Suprapubic skin (tissue), 4 donors: ENCODE measurements at regions not wholly inside any gene's neighbourhood (a gene's known extent, or its start where the extent isn't known, plus 50 kb on each side); places are given as distances from the start of the nearest gene placed in this dataset.

Experiments used
- DNase-seq, 2 donors: peaks; one replicate each; pipeline ENCODE4 v3.0.0-alpha.2; 2019; ENCODE audit warnings: low spot score in 2 of 2
- H3K27ac ChIP-seq: fragments of 200-600 bp; sonication (generic); one replicate; pipeline ENCODE4 v1.5.1; 2019
- H3K27me3 ChIP-seq: fragments of 200-600 bp; sonication (generic); one replicate; pipeline ENCODE4 v1.5.1; 2019
- H3K36me3 ChIP-seq: fragments of 200-600 bp; sonication (generic); one replicate; pipeline ENCODE4 v1.5.1; 2019
- H3K4me1 ChIP-seq: fragments of 200-600 bp; sonication (generic); one replicate; pipeline ENCODE4 v1.5.1; 2019
- H3K4me3 ChIP-seq: fragments of 200-600 bp; sonication (generic); one replicate; pipeline ENCODE4 v1.5.1; 2019; ENCODE audit warnings: mild to moderate bottlenecking
- H3K9me3 ChIP-seq: fragments of 200-600 bp; sonication (generic); one replicate; pipeline ENCODE4 v1.5.1; 2019
- CTCF ChIP-seq, 2 donors: fragments of 200-600 bp in 1 of 2; fragments of 450-650 bp in 1 of 2; sonication (generic) in 1 of 2; IDR thresholded peaks; one replicate each; pipeline ENCODE4 v1.5.1; 2016 to 2019; ENCODE audit warnings: antibody characterized with exemption in 2 of 2, mild to moderate bottlenecking in 1 of 2, moderate library complexity in 1 of 2
- EP300 ChIP-seq: sonication (generic); formaldehyde crosslinking; IDR thresholded peaks from one replicate; pipeline ENCODE4 v1.6.1; 2017; ENCODE audit warnings: antibody characterized with exemption
- POLR2A ChIP-seq, 2 donors: fragments of 450-650 bp; IDR thresholded peaks; one replicate each; pipeline ENCODE4 v1.6.1; 2017; ENCODE audit warnings: antibody characterized with exemption in 2 of 2, mild to moderate bottlenecking in 2 of 2, moderate library complexity in 2 of 2
- POLR2AphosphoS5 ChIP-seq, 3 donors: sonication (generic); formaldehyde crosslinking; IDR thresholded peaks; one replicate each; pipeline ENCODE4 v1.6.1; 2017; ENCODE audit warnings: antibody characterized with exemption in 3 of 3
- WGBS: methylation state at CpG from one replicate; pipeline ENCODE4 v1.1.5; 2018; 5-methylcytosine and 5-hydroxymethylcytosine counted together

DNA sequence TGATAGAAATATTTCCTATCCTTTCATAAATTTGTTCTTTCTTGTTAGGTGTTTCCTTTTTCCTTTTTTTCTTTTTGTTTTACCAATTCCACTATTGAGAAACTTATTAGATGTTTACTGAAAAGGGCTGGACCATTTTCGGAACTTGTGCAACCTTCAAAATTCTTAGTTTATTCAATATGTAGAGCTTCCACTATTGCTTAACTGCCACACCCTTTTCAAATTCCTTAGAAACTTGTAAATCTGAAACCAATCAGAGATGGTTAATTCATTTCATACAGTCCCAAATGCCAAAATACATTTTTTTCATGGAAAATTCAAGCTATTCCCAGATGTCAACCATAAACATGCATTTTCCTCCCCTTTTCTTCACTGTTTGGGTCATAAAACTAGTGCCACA, 66.1 kb upstream of the SLC39A8 start:
- Histone ChIP-seq H3K9me3 (no peaks in the 10 kb centered on the region), H3K4me3 (no peak overlapping the region), H3K4me1 (no peaks in the 10 kb centered on the region), H3K27ac (no peak overlapping the region), H3K36me3 (no peaks in the 10 kb centered on the region), H3K27me3 (no peaks in the 10 kb centered on the region)
- TF ChIP-seq EP300 (no peak), CTCF (IDR thresholded peaks at IDR 0.05) (no peak), POLR2A (IDR thresholded peaks at IDR 0.05) (no peak), POLR2AphosphoS5 (IDR thresholded peaks at IDR 0.05) (no peak)
- no peak for DNase-seq
- 41% methylated on average over 1 of the region's 1 CpG for WGBS

GRCh38 chr4:102416765-102417164, 71.5 kb upstream of the SLC39A8 start:
- TF ChIP-seq POLR2A (IDR thresholded peaks at IDR 0.05) (no peak), POLR2AphosphoS5 (IDR thresholded peaks at IDR 0.05) (no peak), EP300 (no peak), CTCF (IDR thresholded peaks at IDR 0.05) (no peak)
- peaks cover 13% of the 10 kb centered on the region for H3K4me1 ChIP-seq
- no peaks in the 10 kb centered on the region for H3K36me3 ChIP-seq

DNA sequence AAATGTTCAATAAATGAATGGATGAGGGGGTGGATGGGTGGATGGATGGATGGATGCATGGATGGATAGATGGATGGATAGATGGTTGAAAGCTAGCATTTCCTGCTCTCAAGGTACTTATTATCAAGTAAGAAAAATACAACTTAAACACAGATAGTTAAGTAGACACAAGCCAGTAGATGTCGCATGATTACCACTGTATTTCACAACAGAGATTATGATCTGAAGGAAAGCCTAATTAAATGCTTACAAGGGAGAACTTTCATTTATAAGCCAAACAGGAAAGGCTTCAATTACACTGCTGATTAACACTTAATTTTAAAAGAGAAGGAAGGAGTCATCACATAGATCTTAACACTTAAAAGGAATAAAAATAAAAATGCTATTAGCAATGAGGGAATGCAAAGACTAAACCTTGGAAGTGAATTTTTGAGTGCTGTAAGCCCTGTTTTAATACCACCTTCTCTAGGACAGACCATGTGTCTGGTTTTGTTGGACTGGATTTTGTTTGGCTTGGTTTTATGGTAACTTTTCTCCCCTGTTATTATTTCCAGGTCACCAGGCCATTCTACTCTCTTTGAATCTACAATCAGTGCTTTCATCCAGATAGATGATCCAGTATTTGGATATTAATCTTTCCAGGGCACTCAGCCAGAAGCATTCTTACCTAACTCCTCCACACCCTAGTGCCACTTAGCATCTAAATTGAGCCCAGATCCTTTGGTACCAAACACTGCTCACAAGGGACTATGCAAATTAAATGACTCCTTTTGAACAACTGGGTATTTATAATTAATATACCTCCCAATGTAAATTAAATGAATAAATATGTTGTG, 75.5 kb upstream of the SLC39A8 start:
- Histone ChIP-seq H3K4me3 (no peak overlapping the region), H3K27ac (no peak overlapping the region), H3K36me3 (no peaks in the 10 kb centered on the region), H3K9me3 (no peaks in the 10 kb centered on the region), H3K27me3 (no peaks in the 10 kb centered on the region), H3K4me1 (peaks cover 13% of the 10 kb centered on the region)
- no peak for TF ChIP-seq EP300
- TF ChIP-seq CTCF (IDR thresholded peaks at IDR 0.05) = no peak
- 15% methylated on average over 1 of the region's 1 CpG for WGBS
- DNase-seq = no peak

More at GRCh38 chr4:102416765-102417164, 71.5 kb upstream of the SLC39A8 start:
- no peak for DNase-seq
- no peaks in the 10 kb centered on the region for H3K27me3 ChIP-seq
- no peak overlapping the region for H3K4me3 ChIP-seq
- no peak overlapping the region for H3K27ac ChIP-seq
- no peaks in the 10 kb centered on the region for H3K9me3 ChIP-seq

DNA sequence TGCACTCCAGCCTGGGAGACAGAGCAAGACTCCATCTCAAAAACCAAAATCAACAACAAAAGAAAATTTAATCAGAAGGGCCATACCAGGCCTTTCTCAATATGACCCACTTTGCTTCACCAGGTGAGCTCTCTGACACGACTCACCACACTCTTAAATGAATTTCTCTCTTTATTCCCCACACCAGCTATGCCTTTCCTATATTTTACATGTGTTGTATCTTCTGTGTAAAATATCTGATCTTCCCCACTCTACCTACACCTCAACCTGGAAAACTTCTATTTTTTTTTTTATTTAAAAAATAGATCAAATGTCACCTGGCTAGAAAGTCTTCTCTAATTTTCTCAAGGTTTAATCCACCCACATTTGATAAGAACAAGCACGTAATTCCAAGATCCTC, 77.6 kb upstream of the SLC39A8 start:
- no peak for DNase-seq
- Histone ChIP-seq H3K27me3 (no peaks in the 10 kb centered on the region), H3K4me1 (peaks cover 11% of the 10 kb centered on the region), H3K9me3 (no peaks in the 10 kb centered on the region), H3K4me3 (no peak overlapping the region), H3K27ac (no peak overlapping the region), H3K36me3 (no peaks in the 10 kb centered on the region)
- no peak for TF ChIP-seq EP300
- TF ChIP-seq POLR2AphosphoS5 (IDR thresholded peaks at IDR 0.05) = no peak
- TF ChIP-seq POLR2A (IDR thresholded peaks at IDR 0.05) = no peak
- no peak for TF ChIP-seq CTCF (IDR thresholded peaks at IDR 0.05)
- 95% methylated on average over 2 of the region's 2 CpGs for WGBS

DNA sequence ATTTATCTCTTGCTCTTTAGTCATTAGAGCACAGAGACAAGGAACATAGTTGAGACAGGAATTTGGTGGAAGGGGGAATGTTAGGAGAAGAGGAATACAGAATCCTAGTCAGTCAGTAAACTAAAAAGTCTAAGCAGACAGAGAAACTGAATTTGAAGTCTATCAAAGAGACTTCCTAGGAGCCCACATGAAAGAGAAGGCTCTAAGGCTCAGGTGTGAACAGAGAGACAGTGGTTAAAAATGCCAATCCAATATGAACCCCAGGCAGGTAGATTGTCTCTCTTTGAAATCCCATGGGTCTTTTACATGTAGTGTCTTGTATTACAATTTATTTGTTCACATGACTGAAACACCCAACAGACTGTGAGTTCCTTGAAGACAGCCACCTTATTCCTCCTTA, 77.8 kb upstream of the NFKB1 start:
- no peak for DNase-seq
- no peak for TF ChIP-seq CTCF (IDR thresholded peaks at IDR 0.05)
- no peak for TF ChIP-seq EP300
- no peak for TF ChIP-seq POLR2A (IDR thresholded peaks at IDR 0.05)
- no peak for TF ChIP-seq POLR2AphosphoS5 (IDR thresholded peaks at IDR 0.05)

More for the DNA sequence above, 77.8 kb upstream of the NFKB1 start:
- Histone ChIP-seq H3K9me3 (no peaks in the 10 kb centered on the region), H3K27me3 (no peaks in the 10 kb centered on the region), H3K27ac (no peak overlapping the region), H3K4me1 (peaks cover 11% of the 10 kb centered on the region), H3K4me3 (no peak overlapping the region), H3K36me3 (no peaks in the 10 kb centered on the region)
